ENCODE measurements at regions not wholly inside any gene's neighbourhood (a gene's known extent, or its start where the extent isn't known, plus 50 kb on each side); places are given as distances from the start of the nearest gene placed in this dataset.

DNA sequence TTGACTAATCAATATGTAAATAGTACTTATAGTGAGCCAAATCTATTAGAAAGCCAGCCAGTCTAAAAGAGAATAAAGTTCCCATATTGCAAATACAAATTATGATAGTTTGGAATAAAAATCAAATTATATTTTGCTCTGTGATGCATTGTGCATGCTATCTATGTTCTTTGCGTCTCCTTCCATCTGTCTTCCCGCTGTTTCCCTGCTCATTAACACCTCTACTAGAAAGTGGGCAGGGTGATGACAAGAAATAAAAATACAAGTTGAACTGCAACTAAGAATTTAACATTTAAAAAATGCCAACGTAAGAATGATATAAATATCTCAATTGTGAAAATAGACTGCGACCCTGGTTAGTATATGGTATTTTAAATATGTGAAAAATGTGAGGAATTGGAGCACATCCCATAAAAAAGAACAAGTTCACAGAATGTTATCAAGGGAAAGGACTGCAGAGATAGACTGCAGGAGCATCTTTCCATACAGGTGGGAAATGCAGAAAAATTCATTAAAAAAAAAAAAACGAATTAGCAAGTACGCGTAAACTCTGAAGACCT, 157.6 kb upstream of the PDE7B start:
- intact Hi-C loops (cut with DNase I; ENCODE audit: low total_unique reads): no loop called here
- no peaks in the 10 kb centered on the region for H3K36me3 ChIP-seq
- 88 to 92% (median 90%) methylated on average over 7 of the region's 7 CpGs for WGBS, 5 donors

DNA sequence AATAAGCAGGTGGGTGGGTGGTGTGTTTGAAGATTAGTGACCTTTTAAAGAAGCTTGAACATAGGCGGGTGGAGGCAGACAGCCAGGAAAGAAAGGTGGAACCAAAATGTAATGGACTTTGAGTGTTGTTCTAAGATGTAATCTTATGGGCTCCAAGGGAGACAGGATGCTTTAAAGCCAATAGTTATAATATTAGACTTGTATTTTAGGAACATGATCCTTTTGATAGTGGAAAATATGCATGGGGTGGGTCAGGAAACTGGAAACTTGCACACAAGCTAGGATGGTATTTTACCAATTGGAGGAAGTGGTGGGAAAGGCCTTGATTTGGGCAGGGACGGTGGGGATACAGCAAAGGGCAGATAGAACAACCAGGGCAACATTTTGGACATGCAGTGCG, 151.8 kb upstream of the PDE7B start:
- TF ChIP-seq, protein P1, sequence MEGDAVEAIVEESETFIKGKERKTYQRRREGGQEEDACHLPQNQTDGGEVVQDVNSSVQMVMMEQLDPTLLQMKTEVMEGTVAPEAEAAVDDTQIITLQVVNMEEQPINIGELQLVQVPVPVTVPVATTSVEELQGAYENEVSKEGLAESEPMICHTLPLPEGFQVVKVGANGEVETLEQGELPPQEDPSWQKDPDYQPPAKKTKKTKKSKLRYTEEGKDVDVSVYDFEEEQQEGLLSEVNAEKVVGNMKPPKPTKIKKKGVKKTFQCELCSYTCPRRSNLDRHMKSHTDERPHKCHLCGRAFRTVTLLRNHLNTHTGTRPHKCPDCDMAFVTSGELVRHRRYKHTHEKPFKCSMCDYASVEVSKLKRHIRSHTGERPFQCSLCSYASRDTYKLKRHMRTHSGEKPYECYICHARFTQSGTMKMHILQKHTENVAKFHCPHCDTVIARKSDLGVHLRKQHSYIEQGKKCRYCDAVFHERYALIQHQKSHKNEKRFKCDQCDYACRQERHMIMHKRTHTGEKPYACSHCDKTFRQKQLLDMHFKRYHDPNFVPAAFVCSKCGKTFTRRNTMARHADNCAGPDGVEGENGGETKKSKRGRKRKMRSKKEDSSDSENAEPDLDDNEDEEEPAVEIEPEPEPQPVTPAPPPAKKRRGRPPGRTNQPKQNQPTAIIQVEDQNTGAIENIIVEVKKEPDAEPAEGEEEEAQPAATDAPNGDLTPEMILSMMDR (IDR thresholded peaks at IDR 0.05): no peak
- TF ChIP-seq EP300 (IDR thresholded peaks at IDR 0.05) (no peak), POLR2AphosphoS5 (IDR thresholded peaks at IDR 0.05) (no peak), POLR2A (IDR thresholded peaks at IDR 0.05) (no peak)
- no peak overlapping the region for H3K4me3 ChIP-seq
- H3K4me1 ChIP-seq: no peaks in the 10 kb centered on the region
- no peaks in the 10 kb centered on the region for H3K27me3 ChIP-seq
- 75 to 85% (median 83%) methylated on average over 3 of the region's 3 CpGs for WGBS, 5 donors
- no peaks in the 10 kb centered on the region for H3K9me3 ChIP-seq
- intact Hi-C loops (cut with DNase I; ENCODE audit: low total_unique reads): no loop called here
- no peak overlapping the region for H3K27ac ChIP-seq
- DNase-seq: no peak
- no peaks in the 10 kb centered on the region for H3K36me3 ChIP-seq

More for the DNA sequence above, 157.6 kb upstream of the PDE7B start:
- H3K4me1 ChIP-seq: no peaks in the 10 kb centered on the region
- H3K4me3 ChIP-seq: no peak overlapping the region
- no peak overlapping the region for H3K27ac ChIP-seq
- no peak for DNase-seq
- H3K9me3 ChIP-seq: no peaks in the 10 kb centered on the region
- TF ChIP-seq POLR2A (IDR thresholded peaks at IDR 0.05): no peak
- TF ChIP-seq, protein P1 (IDR thresholded peaks at IDR 0.05): no peak
- no peak for TF ChIP-seq POLR2AphosphoS5 (IDR thresholded peaks at IDR 0.05)
- no peak for TF ChIP-seq EP300 (IDR thresholded peaks at IDR 0.05)
- H3K27me3 ChIP-seq: no peaks in the 10 kb centered on the region

DNA sequence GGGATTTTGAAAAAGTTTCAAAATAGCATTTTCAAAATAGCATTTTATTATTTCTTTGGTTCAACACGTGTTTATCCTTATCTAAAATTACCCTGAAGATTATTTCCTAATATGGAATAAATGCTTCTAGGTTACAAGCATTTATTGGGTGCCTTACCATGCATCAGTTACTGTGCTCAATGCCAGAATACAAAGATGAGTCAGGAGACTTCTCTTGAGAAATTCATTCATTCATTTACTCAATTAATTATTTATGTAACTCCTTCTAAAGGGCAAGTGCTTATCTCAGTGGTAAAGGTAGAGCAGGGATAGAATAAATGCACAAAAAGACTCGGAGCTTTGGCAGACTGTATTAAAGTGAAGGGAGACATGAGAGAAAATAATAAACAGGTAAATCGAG, 150.1 kb upstream of the PDE7B start:
- H3K27me3 ChIP-seq: no peaks in the 10 kb centered on the region
- 67 to 80% (median 78%) methylated on average over 3 of the region's 3 CpGs for WGBS, 5 donors
- H3K4me1 ChIP-seq: no peaks in the 10 kb centered on the region
- TF ChIP-seq POLR2AphosphoS5 (IDR thresholded peaks at IDR 0.05) (no peak), EP300 (IDR thresholded peaks at IDR 0.05) (no peak), POLR2A (IDR thresholded peaks at IDR 0.05) (no peak)
- TF ChIP-seq, protein P1 (IDR thresholded peaks at IDR 0.05): no peak
- no peaks in the 10 kb centered on the region for H3K9me3 ChIP-seq
- intact Hi-C loops (cut with DNase I; ENCODE audit: low total_unique reads): no loop called here
- H3K27ac ChIP-seq: no peak overlapping the region
- H3K36me3 ChIP-seq: no peaks in the 10 kb centered on the region
- DNase-seq: no peak
- no peak overlapping the region for H3K4me3 ChIP-seq

DNA sequence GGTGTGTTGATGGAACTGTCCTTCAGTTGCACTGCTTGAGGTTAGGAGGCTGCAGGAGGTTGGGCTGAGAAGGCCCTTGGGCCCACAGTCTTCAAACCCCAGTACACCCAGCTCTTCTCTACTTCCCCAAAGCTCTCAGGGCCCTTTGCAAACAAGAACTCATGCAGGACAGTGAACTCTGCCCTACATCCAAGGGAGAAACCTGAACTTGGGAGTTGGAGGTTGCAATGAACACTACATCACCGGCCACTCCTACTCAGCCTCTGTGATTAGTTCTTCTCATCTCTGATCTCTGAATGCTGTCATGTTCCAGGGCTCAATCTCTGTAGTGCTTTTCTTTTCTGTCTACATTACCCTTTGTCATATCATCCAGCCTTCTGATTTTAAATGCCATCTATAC, 148.5 kb upstream of the PDE7B start:
- H3K4me1 ChIP-seq: no peaks in the 10 kb centered on the region
- no peak overlapping the region for H3K4me3 ChIP-seq
- H3K27ac ChIP-seq: no peak overlapping the region
- no peaks in the 10 kb centered on the region for H3K36me3 ChIP-seq
- WGBS, 5 donors: 74 to 90% (median 88%) methylated on average over 1 of the region's 1 CpG
- DNase-seq: no peak
- no peaks in the 10 kb centered on the region for H3K9me3 ChIP-seq
- TF ChIP-seq POLR2AphosphoS5 (IDR thresholded peaks at IDR 0.05) (no peak), POLR2A (IDR thresholded peaks at IDR 0.05) (no peak), EP300 (IDR thresholded peaks at IDR 0.05) (no peak)
- TF ChIP-seq, protein P1 (IDR thresholded peaks at IDR 0.05): no peak
- no peaks in the 10 kb centered on the region for H3K27me3 ChIP-seq
- intact Hi-C loops (cut with DNase I; ENCODE audit: low total_unique reads): no loop called here
